ENCODE measurements at regions not wholly inside any gene's neighbourhood (a gene's known extent, or its start where the extent isn't known, plus 50 kb on each side); places are given as distances from the start of the nearest gene placed in this dataset.

GRCh38 chr5:87906962-87907361 lies 361.7 kb downstream of the TMEM161B start:
- no peak for FAIRE-seq
- no peak for DNase-seq (ENCODE audit: insufficient read length, low spot score)
- no peak for TF ChIP-seq CTCF (IDR thresholded peaks at IDR 0.05; ENCODE audit: insufficient read depth, missing control alignments)

GRCh38 chr5:87900419-87900818 lies 368.2 kb downstream of the TMEM161B start:
- no peak for TF ChIP-seq CTCF (IDR thresholded peaks at IDR 0.05; ENCODE audit: insufficient read depth, missing control alignments)
- DNase-seq (ENCODE audit: insufficient read length, low spot score) (no peak), FAIRE-seq (no peak)

- TF ChIP-seq CTCF (IDR thresholded peaks at IDR 0.05; ENCODE audit: insufficient read depth, missing control alignments), result no peak
- no peak for DNase-seq (ENCODE audit: insufficient read length, low spot score)
- no peak for FAIRE-seq
These were observed 368.9 kb downstream of the TMEM161B start for GRCh38 chr5:87899721-87900131.

- FAIRE-seq, result no peak
- no peak for DNase-seq (ENCODE audit: insufficient read length, low spot score)
- TF ChIP-seq CTCF (IDR thresholded peaks at IDR 0.05; ENCODE audit: insufficient read depth, missing control alignments), result peak; percentile 31
These were observed 369.4 kb downstream of the TMEM161B start for GRCh38 chr5:87899208-87899661.

- no peak for FAIRE-seq
- no peak for TF ChIP-seq CTCF (IDR thresholded peaks at IDR 0.05; ENCODE audit: insufficient read depth, missing control alignments)
- DNase-seq (ENCODE audit: insufficient read length, low spot score), result no peak
These were observed 370.1 kb downstream of the TMEM161B start for GRCh38 chr5:87898574-87898973.

GRCh38 chr5:87888139-87888538 lies 380.5 kb downstream of the TMEM161B start:
- FAIRE-seq (no peak), DNase-seq (ENCODE audit: insufficient read length, low spot score) (no peak)
- TF ChIP-seq CTCF (IDR thresholded peaks at IDR 0.05; ENCODE audit: insufficient read depth, missing control alignments), result no peak

GRCh38 chr5:87887247-87887646 lies 381.4 kb downstream of the TMEM161B start:
- no peak for DNase-seq (ENCODE audit: insufficient read length, low spot score)
- TF ChIP-seq CTCF (IDR thresholded peaks at IDR 0.05; ENCODE audit: insufficient read depth, missing control alignments), result no peak
- FAIRE-seq, result no peak

Data from D721Med (cell line).